IPS-18a (cell line): ENCODE measurements at regions not wholly inside any gene's neighbourhood (a gene's known extent, or its start where the extent isn't known, plus 50 kb on each side); places are given as distances from the start of the nearest gene placed in this dataset.

ENCODE experiments used
- H3K27ac ChIP-seq: one replicate; pipeline ENCODE4 v1.5.1; 2013; ENCODE audit warnings: low read length
- H3K27me3 ChIP-seq: one replicate; pipeline ENCODE4 v1.6.1; 2013; ENCODE audit warnings: mild to moderate bottlenecking, low read length; ENCODE audit not compliant: control insufficient read depth, insufficient read depth
- H3K36me3 ChIP-seq: one replicate; pipeline ENCODE4 v1.6.1; 2013; ENCODE audit warnings: low read depth, low read length; ENCODE audit not compliant: control insufficient read depth
- H3K4me1 ChIP-seq: one replicate; pipeline ENCODE4 v1.6.1; 2013; ENCODE audit warnings: low read depth, low read length; ENCODE audit not compliant: control insufficient read depth
- H3K4me3 ChIP-seq: one replicate; pipeline ENCODE4 v1.5.1; 2013; ENCODE audit warnings: low read length
- H3K9ac ChIP-seq: one replicate; pipeline ENCODE4 v1.6.1; 2013; ENCODE audit warnings: mild to moderate bottlenecking, low read length, moderate library complexity
- H3K9me3 ChIP-seq: one replicate; pipeline ENCODE4 v1.6.1; 2013; ENCODE audit warnings: low read depth, low read length; ENCODE audit not compliant: control insufficient read depth

- Histone ChIP-seq H3K4me3 (no peak overlapping the region), H3K4me1 (no peaks in the 10 kb centered on the region), H3K9me3 (no peaks in the 10 kb centered on the region), H3K27ac (no peak overlapping the region), H3K9ac (no peak overlapping the region), H3K27me3 (no peaks in the 10 kb centered on the region), H3K36me3 (no peaks in the 10 kb centered on the region)
Observed at GRCh38 chr3:127337911-127338531, 50.2 kb upstream of the PRR20G start.
